ENCODE measurements at regions not wholly inside any gene's neighbourhood (a gene's known extent, or its start where the extent isn't known, plus 50 kb on each side); places are given as distances from the start of the nearest gene placed in this dataset.

GRCh38 chr9:78963911-78964310 lies 607.9 kb upstream of the TLE4 start:
- H3K36me3 ChIP-seq: no peaks in the 10 kb centered on the region
- no peaks in the 10 kb centered on the region for H3K27me3 ChIP-seq
- no peak overlapping the region for H3K4me3 ChIP-seq
- H3K4me1 ChIP-seq: no peaks in the 10 kb centered on the region
- H3K27ac ChIP-seq: no peak overlapping the region
- no peak for DNase-seq
- intact Hi-C loops (cut with DNase I; ENCODE audit: low total_unique reads): no loop called here
- TF ChIP-seq EP300 (IDR thresholded peaks at IDR 0.05) (no peak), POLR2A (IDR thresholded peaks at IDR 0.05) (no peak), POLR2AphosphoS5 (IDR thresholded peaks at IDR 0.05) (no peak)
- TF ChIP-seq, protein P1, sequence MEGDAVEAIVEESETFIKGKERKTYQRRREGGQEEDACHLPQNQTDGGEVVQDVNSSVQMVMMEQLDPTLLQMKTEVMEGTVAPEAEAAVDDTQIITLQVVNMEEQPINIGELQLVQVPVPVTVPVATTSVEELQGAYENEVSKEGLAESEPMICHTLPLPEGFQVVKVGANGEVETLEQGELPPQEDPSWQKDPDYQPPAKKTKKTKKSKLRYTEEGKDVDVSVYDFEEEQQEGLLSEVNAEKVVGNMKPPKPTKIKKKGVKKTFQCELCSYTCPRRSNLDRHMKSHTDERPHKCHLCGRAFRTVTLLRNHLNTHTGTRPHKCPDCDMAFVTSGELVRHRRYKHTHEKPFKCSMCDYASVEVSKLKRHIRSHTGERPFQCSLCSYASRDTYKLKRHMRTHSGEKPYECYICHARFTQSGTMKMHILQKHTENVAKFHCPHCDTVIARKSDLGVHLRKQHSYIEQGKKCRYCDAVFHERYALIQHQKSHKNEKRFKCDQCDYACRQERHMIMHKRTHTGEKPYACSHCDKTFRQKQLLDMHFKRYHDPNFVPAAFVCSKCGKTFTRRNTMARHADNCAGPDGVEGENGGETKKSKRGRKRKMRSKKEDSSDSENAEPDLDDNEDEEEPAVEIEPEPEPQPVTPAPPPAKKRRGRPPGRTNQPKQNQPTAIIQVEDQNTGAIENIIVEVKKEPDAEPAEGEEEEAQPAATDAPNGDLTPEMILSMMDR (IDR thresholded peaks at IDR 0.05): no peak
- peaks cover 0 to 29% (median 13%) of the 10 kb centered on the region in 4 donors for H3K9me3 ChIP-seq

GRCh38 chr9:78967596-78968217 lies 604.1 kb upstream of the TLE4 start:
- no peaks in the 10 kb centered on the region for H3K4me1 ChIP-seq
- H3K27ac ChIP-seq: no peak overlapping the region
- 36 to 64% (median 59%) methylated on average over 3 of the region's 3 CpGs for WGBS, 5 donors

GRCh38 chr9:78970375-78970774 lies 601.4 kb upstream of the TLE4 start:
- DNase-seq: no peak
- intact Hi-C loops (cut with DNase I; ENCODE audit: low total_unique reads): no loop called here
- H3K9me3 ChIP-seq: peaks cover 0 to 6% (median 0%) of the 10 kb centered on the region in 4 donors
- TF ChIP-seq POLR2A (IDR thresholded peaks at IDR 0.05): no peak
- TF ChIP-seq, protein P1 (IDR thresholded peaks at IDR 0.05): no peak
- no peak for TF ChIP-seq EP300 (IDR thresholded peaks at IDR 0.05)
- no peak for TF ChIP-seq POLR2AphosphoS5 (IDR thresholded peaks at IDR 0.05)
- H3K27me3 ChIP-seq: no peaks in the 10 kb centered on the region
- H3K4me3 ChIP-seq: no peak overlapping the region
- WGBS, 5 donors: 65 to 85% (median 78%) methylated on average over 2 of the region's 2 CpGs
- H3K4me1 ChIP-seq: no peaks in the 10 kb centered on the region
- no peaks in the 10 kb centered on the region for H3K36me3 ChIP-seq
- no peak overlapping the region for H3K27ac ChIP-seq

More at GRCh38 chr9:78967596-78968217, 604.1 kb upstream of the TLE4 start:
- no peak overlapping the region for H3K4me3 ChIP-seq
- TF ChIP-seq EP300 (IDR thresholded peaks at IDR 0.05) (no peak), POLR2AphosphoS5 (IDR thresholded peaks at IDR 0.05) (no peak), POLR2A (IDR thresholded peaks at IDR 0.05) (no peak)
- TF ChIP-seq, protein P1 (IDR thresholded peaks at IDR 0.05): no peak
- no peaks in the 10 kb centered on the region for H3K36me3 ChIP-seq
- H3K9me3 ChIP-seq: peaks cover 0 to 6% (median 0%) of the 10 kb centered on the region in 4 donors
- DNase-seq: no peak
- no peaks in the 10 kb centered on the region for H3K27me3 ChIP-seq
- intact Hi-C loops (cut with DNase I; ENCODE audit: low total_unique reads): no loop called here

DNA sequence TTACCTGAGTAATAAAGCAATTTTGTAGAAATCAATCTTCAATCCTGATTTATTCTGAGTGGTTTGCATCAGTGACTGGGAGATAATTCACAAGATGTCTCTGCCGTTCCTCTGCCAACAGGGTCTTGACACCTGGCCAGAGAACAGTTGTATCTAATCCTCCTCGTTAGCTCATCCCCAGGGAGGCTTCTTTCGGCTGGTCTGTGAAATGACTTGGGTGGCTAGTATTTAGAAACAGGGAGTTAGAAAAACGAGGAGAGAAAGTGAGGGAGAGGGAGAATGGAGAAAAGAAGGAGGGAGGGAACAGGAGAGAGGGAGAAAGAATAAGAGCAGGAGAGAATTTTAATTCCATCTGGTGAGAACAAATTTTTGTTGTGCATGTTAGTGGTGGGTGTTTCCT lies 600.2 kb upstream of the TLE4 start:
- 25 to 37% (median 27%) methylated on average over 4 of the region's 4 CpGs for WGBS, 5 donors
- Histone ChIP-seq H3K36me3 (no peaks in the 10 kb centered on the region), H3K27ac (no peak overlapping the region), H3K9me3 (peaks cover 0 to 6% (median 0%) of the 10 kb centered on the region in 4 donors), H3K27me3 (no peaks in the 10 kb centered on the region), H3K4me1 (no peaks in the 10 kb centered on the region), H3K4me3 (no peak overlapping the region)
- no peak for DNase-seq
- intact Hi-C loops (cut with DNase I; ENCODE audit: low total_unique reads): no loop called here
- TF ChIP-seq POLR2AphosphoS5 (IDR thresholded peaks at IDR 0.05) (no peak), POLR2A (IDR thresholded peaks at IDR 0.05) (no peak), EP300 (IDR thresholded peaks at IDR 0.05) (no peak)
- TF ChIP-seq, protein P1 (IDR thresholded peaks at IDR 0.05): no peak

All from stomach (tissue), 8 donors.